ENCODE measurements at regions not wholly inside any gene's neighbourhood (a gene's known extent, or its start where the extent isn't known, plus 50 kb on each side); places are given as distances from the start of the nearest gene placed in this dataset.

GRCh38 chr13:52903320-52903719 lies 54.9 kb upstream of the PCDH8 start:
- Histone ChIP-seq H3K36me3 (ENCODE audit: control insufficient read depth, low read depth, low read length) (no peaks in the 10 kb centered on the region), H3K27ac (ENCODE audit: low read length) (no peak overlapping the region), H3K9me3 (ENCODE audit: control insufficient read depth, low read depth, low read length) (no peaks in the 10 kb centered on the region), H3K4me3 (ENCODE audit: low read length) (no peak overlapping the region), H3K9ac (ENCODE audit: low read length) (no peak overlapping the region), H3K27me3 (ENCODE audit: control insufficient read depth, insufficient read depth, low read length) (no peaks in the 10 kb centered on the region), H3K4me1 (ENCODE audit: control insufficient read depth, low read depth, low read length) (peaks cover 54% of the 10 kb centered on the region)

DNA sequence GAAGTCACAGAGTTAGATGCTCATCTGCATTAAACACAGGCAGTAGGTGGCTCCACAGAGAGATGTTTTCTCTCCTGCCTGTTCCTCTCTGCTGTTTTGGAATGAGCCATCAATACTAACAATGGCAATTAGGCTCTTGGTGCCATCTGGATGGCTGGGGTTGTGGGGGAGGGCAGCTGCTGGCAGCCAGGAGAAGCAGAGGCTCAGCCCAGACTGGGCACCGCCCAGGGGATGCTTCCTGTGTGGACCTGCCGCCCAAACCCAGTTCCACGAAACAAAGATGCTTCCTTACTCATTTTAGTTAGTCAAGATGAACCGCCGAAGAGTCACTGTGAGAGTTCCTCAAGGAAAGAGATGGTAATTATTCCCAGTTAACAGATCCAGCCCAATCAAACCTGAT lies 50.8 kb upstream of the PCDH8 start:
- no peak overlapping the region for H3K9ac ChIP-seq (ENCODE audit: low read length)
- H3K4me3 ChIP-seq (ENCODE audit: low read length) = no peak overlapping the region
- H3K27me3 ChIP-seq (ENCODE audit: control insufficient read depth, insufficient read depth, low read length) = no peaks in the 10 kb centered on the region
- no peaks in the 10 kb centered on the region for H3K9me3 ChIP-seq (ENCODE audit: control insufficient read depth, low read depth, low read length)
- no peak overlapping the region for H3K27ac ChIP-seq (ENCODE audit: low read length)
- H3K4me1 ChIP-seq (ENCODE audit: control insufficient read depth, low read depth, low read length) = peaks cover 31% of the 10 kb centered on the region
- H3K36me3 ChIP-seq (ENCODE audit: control insufficient read depth, low read depth, low read length) = no peaks in the 10 kb centered on the region
